SK-N-SH treated with all-trans-retinoic acid at 6 μM for 48 hours (cell line): ENCODE measurements at regions not wholly inside any gene's neighbourhood (a gene's known extent, or its start where the extent isn't known, plus 50 kb on each side); places are given as distances from the start of the nearest gene placed in this dataset.

Source experiments
- ATAC-seq: fragments of 200-7000 bp; cut with Tn5 transposase; 3 replicates; pipeline ENCODE4 v1.9.1; 2020; ENCODE audit warnings: mild to moderate bottlenecking, moderate library complexity
- ARNTL ChIP-seq: fragments of 450-650 bp; formaldehyde crosslinking; IDR thresholded peaks from 2 replicates; pipeline ENCODE4 v1.5.0; 2020; ENCODE audit warnings: low read depth, mild to moderate bottlenecking, moderate library complexity, borderline replicate concordance
- CSDC2 ChIP-seq: fragments of 250-450 bp; sonication (Bioruptor Pico); IDR thresholded peaks from 2 replicates; pipeline ENCODE4 v1.5.0; 2020; ENCODE audit warnings: mild to moderate bottlenecking, moderate library complexity
- GLIS3 ChIP-seq: fragments of 250-450 bp; sonication (Bioruptor Pico); IDR thresholded peaks from 2 replicates; pipeline ENCODE4 v1.5.0; 2020; ENCODE audit warnings: mild to moderate bottlenecking, moderate library complexity
- ISL1 ChIP-seq: fragments of 250-450 bp; sonication (Bioruptor Pico); IDR thresholded peaks from 2 replicates; pipeline ENCODE4 v2.1.2; 2022; ENCODE audit warnings: mild to moderate bottlenecking, moderate library complexity
- OSR1 ChIP-seq: fragments of 250-450 bp; sonication (Bioruptor Pico); IDR thresholded peaks from 2 replicates; pipeline ENCODE4 v1.8.0; 2022; ENCODE audit warnings: moderate library complexity, mild to moderate bottlenecking, inconsistent platforms
- PPARA ChIP-seq: fragments of 250-450 bp; sonication (Bioruptor Pico); IDR thresholded peaks from 2 replicates; pipeline ENCODE4 v1.5.0; 2020; ENCODE audit warnings: mild to moderate bottlenecking, borderline replicate concordance
- RARB ChIP-seq: fragments of 250-450 bp; sonication (Bioruptor Pico); IDR thresholded peaks from 2 replicates; pipeline ENCODE4 v1.8.0; 2021; ENCODE audit warnings: mild to moderate bottlenecking, moderate library complexity
- SNAI2 ChIP-seq: fragments of 250-450 bp; sonication (Bioruptor Pico); IDR thresholded peaks from 2 replicates; pipeline ENCODE4 v1.5.0; 2020; ENCODE audit warnings: mild to moderate bottlenecking, moderate library complexity
- TOX ChIP-seq: fragments of 250-450 bp; sonication (Bioruptor Pico); IDR thresholded peaks from 2 replicates; pipeline ENCODE4 v1.8.0; 2021; ENCODE audit warnings: mild to moderate bottlenecking, moderate library complexity, borderline replicate concordance
- ZC3H10 ChIP-seq: fragments of 250-450 bp; sonication (Bioruptor Pico); IDR thresholded peaks from 2 replicates; pipeline ENCODE4 v1.5.1; 2021; ENCODE audit warnings: mild to moderate bottlenecking, moderate library complexity
- ZFP3 ChIP-seq: fragments of 250-450 bp; sonication (Bioruptor Pico); IDR thresholded peaks from 2 replicates; pipeline ENCODE4 v1.5.0; 2020; ENCODE audit warnings: mild to moderate bottlenecking, moderate library complexity
- ZFP30 ChIP-seq: fragments of 450-650 bp; formaldehyde crosslinking; IDR thresholded peaks from 2 replicates; pipeline ENCODE4 v1.5.0; 2022; ENCODE audit warnings: mild to moderate bottlenecking, moderate library complexity
- ZNF565 ChIP-seq: fragments of 450-650 bp; formaldehyde crosslinking; conservative IDR thresholded peaks from 2 replicates; pipeline ENCODE4 v1.5.0; 2020; ENCODE audit warnings: low read depth, mild to moderate bottlenecking, moderate library complexity
- ZNF70 ChIP-seq: fragments of 450-650 bp; formaldehyde crosslinking; IDR thresholded peaks from 2 replicates; pipeline ENCODE4 v1.5.0; 2020; ENCODE audit warnings: mild to moderate bottlenecking, moderate library complexity
- ZNF8 ChIP-seq: fragments of 450-650 bp; formaldehyde crosslinking; IDR thresholded peaks from 2 replicates; pipeline ENCODE4 v1.5.0; 2020; ENCODE audit warnings: mild to moderate bottlenecking, moderate library complexity
- TF ChIP-seq, protein P1 (sequence below): fragments of 250-450 bp; sonication (Bioruptor Pico); IDR thresholded peaks from 2 replicates; pipeline ENCODE4 v1.5.1; 2021; ENCODE audit warnings: mild to moderate bottlenecking, moderate library complexity
- TF ChIP-seq, protein P2 (sequence below): fragments of 250-450 bp; sonication (Bioruptor Pico); IDR thresholded peaks from 2 replicates; pipeline ENCODE4 v1.8.0; 2020; ENCODE audit warnings: mild to moderate bottlenecking, moderate library complexity, borderline replicate concordance
- TF ChIP-seq, protein P3 (sequence below): fragments of 250-450 bp; sonication (Bioruptor Pico); IDR thresholded peaks from 2 replicates; pipeline ENCODE4 v1.5.1; 2020; ENCODE audit warnings: low read depth, mild to moderate bottlenecking, moderate library complexity
- TF ChIP-seq, protein P4 (sequence below): fragments of 250-450 bp; sonication (Bioruptor Pico); IDR thresholded peaks from 2 replicates; pipeline ENCODE4 v1.5.0; 2020; ENCODE audit warnings: mild to moderate bottlenecking, moderate library complexity
- TF ChIP-seq, protein P5 (sequence below): fragments of 250-450 bp; sonication (Bioruptor Pico); IDR thresholded peaks from 2 replicates; pipeline ENCODE4 v1.8.0; 2021; ENCODE audit warnings: low read depth, mild to moderate bottlenecking, moderate library complexity, borderline replicate concordance

DNA sequence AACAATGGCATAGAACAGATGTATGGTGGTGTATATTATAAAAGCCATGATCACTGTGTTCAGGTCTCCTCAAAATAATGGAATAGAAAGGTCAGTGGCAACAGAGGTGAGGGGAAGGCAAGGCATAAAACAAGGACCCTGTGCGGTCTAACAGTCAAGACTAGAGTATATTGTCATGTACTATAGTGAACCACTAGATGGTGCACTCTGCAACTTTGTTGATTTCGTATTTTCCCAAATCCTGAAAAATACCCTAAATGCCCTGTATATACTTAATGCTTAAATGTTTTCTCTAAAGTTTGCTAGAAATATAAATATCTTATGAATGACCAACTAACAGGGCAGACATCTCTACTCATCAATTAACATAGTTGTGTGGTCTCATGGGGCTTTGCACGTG is 453.0 kb downstream of the PCDH11X start:
- TF ChIP-seq ZFP3, result no peak
- TF ChIP-seq, protein P1, sequence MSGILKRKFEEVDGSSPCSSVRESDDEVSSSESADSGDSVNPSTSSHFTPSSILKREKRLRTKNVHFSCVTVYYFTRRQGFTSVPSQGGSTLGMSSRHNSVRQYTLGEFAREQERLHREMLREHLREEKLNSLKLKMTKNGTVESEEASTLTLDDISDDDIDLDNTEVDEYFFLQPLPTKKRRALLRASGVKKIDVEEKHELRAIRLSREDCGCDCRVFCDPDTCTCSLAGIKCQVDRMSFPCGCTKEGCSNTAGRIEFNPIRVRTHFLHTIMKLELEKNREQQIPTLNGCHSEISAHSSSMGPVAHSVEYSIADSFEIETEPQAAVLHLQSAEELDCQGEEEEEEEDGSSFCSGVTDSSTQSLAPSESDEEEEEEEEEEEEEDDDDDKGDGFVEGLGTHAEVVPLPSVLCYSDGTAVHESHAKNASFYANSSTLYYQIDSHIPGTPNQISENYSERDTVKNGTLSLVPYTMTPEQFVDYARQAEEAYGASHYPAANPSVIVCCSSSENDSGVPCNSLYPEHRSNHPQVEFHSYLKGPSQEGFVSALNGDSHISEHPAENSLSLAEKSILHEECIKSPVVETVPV (CRISPR knock-in tag), result no peak
- TF ChIP-seq ZNF8, result no peak
- TF ChIP-seq ISL1, result no peak
- TF ChIP-seq ARNTL (CRISPR knock-in tag), result no peak
- TF ChIP-seq, protein P2, sequence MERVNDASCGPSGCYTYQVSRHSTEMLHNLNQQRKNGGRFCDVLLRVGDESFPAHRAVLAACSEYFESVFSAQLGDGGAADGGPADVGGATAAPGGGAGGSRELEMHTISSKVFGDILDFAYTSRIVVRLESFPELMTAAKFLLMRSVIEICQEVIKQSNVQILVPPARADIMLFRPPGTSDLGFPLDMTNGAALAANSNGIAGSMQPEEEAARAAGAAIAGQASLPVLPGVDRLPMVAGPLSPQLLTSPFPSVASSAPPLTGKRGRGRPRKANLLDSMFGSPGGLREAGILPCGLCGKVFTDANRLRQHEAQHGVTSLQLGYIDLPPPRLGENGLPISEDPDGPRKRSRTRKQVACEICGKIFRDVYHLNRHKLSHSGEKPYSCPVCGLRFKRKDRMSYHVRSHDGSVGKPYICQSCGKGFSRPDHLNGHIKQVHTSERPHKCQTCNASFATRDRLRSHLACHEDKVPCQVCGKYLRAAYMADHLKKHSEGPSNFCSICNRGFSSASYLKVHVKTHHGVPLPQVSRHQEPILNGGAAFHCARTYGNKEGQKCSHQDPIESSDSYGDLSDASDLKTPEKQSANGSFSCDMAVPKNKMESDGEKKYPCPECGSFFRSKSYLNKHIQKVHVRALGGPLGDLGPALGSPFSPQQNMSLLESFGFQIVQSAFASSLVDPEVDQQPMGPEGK (CRISPR knock-in tag), result no peak
- TF ChIP-seq RARB (CRISPR knock-in tag), result no peak
- TF ChIP-seq OSR1 (CRISPR knock-in tag), result no peak
- TF ChIP-seq TOX (CRISPR knock-in tag), result no peak
- TF ChIP-seq CSDC2 (CRISPR knock-in tag), result no peak
- no peak for TF ChIP-seq GLIS3 (CRISPR knock-in tag)
- TF ChIP-seq PPARA (CRISPR knock-in tag), result no peak
- TF ChIP-seq ZNF565 (CRISPR knock-in tag), result no peak
- TF ChIP-seq, protein P3, sequence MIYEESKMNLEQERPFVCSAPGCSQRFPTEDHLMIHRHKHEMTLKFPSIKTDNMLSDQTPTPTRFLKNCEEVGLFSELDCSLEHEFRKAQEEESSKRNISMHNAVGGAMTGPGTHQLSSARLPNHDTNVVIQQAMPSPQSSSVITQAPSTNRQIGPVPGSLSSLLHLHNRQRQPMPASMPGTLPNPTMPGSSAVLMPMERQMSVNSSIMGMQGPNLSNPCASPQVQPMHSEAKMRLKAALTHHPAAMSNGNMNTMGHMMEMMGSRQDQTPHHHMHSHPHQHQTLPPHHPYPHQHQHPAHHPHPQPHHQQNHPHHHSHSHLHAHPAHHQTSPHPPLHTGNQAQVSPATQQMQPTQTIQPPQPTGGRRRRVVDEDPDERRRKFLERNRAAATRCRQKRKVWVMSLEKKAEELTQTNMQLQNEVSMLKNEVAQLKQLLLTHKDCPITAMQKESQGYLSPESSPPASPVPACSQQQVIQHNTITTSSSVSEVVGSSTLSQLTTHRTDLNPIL, result no peak
- no peak for TF ChIP-seq SNAI2 (CRISPR knock-in tag)
- no peak for TF ChIP-seq ZNF70 (CRISPR knock-in tag)
- ATAC-seq, result peak; percentile 76

DNA sequence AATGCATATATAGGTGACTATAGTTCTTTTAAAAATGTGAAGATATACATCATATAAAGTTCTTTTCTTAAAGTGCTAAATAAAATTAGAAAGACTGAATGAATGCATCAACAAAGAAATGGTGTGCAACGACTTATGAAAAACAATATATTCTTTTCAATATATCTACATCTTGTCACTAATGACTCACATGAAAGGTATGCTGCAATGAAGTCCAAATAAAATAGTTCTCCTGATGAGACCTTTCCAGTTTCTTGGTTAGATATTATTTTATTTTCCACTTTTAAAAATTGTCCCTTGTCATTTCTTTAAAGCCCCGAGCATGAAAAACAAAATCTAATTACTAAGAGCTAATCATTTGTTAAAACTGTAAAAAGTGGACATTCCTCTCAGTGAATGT is 462.1 kb downstream of the PCDH11X start:
- no peak for TF ChIP-seq ISL1
- TF ChIP-seq SNAI2 (CRISPR knock-in tag), result no peak
- no peak for TF ChIP-seq ZFP30 (CRISPR knock-in tag)
- TF ChIP-seq ZNF70 (CRISPR knock-in tag), result no peak
- no peak for TF ChIP-seq ZC3H10 (CRISPR knock-in tag)
- TF ChIP-seq, protein P4, sequence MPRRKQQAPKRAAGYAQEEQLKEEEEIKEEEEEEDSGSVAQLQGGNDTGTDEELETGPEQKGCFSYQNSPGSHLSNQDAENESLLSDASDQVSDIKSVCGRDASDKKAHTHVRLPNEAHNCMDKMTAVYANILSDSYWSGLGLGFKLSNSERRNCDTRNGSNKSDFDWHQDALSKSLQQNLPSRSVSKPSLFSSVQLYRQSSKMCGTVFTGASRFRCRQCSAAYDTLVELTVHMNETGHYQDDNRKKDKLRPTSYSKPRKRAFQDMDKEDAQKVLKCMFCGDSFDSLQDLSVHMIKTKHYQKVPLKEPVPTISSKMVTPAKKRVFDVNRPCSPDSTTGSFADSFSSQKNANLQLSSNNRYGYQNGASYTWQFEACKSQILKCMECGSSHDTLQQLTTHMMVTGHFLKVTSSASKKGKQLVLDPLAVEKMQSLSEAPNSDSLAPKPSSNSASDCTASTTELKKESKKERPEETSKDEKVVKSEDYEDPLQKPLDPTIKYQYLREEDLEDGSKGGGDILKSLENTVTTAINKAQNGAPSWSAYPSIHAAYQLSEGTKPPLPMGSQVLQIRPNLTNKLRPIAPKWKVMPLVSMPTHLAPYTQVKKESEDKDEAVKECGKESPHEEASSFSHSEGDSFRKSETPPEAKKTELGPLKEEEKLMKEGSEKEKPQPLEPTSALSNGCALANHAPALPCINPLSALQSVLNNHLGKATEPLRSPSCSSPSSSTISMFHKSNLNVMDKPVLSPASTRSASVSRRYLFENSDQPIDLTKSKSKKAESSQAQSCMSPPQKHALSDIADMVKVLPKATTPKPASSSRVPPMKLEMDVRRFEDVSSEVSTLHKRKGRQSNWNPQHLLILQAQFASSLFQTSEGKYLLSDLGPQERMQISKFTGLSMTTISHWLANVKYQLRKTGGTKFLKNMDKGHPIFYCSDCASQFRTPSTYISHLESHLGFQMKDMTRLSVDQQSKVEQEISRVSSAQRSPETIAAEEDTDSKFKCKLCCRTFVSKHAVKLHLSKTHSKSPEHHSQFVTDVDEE, result no peak
- TF ChIP-seq, protein P5, sequence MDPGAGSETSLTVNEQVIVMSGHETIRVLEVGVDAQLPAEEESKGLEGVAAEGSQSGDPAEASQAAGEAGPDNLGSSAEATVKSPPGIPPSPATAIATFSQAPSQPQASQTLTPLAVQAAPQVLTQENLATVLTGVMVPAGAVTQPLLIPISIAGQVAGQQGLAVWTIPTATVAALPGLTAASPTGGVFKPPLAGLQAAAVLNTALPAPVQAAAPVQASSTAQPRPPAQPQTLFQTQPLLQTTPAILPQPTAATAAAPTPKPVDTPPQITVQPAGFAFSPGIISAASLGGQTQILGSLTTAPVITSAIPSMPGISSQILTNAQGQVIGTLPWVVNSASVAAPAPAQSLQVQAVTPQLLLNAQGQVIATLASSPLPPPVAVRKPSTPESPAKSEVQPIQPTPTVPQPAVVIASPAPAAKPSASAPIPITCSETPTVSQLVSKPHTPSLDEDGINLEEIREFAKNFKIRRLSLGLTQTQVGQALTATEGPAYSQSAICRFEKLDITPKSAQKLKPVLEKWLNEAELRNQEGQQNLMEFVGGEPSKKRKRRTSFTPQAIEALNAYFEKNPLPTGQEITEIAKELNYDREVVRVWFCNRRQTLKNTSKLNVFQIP (CRISPR knock-in tag), result no peak
- TF ChIP-seq ARNTL (CRISPR knock-in tag), result no peak
- TF ChIP-seq, all 23 proteins: peak for 0
- no peak for ATAC-seq

DNA sequence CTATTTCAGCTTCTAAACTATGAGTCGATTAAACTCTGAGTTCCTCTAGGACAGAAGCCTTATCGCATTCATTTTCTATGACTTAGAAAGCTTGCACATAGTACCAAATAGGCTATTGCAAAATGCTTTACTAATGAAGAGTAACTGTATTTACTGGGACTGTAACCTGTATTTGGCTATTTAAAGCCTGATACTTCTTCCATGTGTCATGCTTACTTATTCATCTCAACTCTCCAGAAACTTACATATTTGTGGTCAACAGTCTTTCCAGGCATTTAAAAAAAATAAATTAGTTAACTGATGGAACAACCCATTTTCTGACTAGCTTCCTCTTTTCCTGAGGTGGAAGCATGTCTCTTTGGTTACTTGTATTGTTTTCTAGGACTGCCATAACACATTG is 467.9 kb downstream of the PCDH11X start:
- ATAC-seq, result no peak
- TF ChIP-seq, protein P4, result no peak
- no peak for TF ChIP-seq PPARA (CRISPR knock-in tag)
- TF ChIP-seq SNAI2 (CRISPR knock-in tag), result no peak
- TF ChIP-seq ZFP30 (CRISPR knock-in tag), result no peak
- TF ChIP-seq TOX (CRISPR knock-in tag), result no peak
- no peak for TF ChIP-seq ZNF70 (CRISPR knock-in tag)
- no peak for TF ChIP-seq ISL1
- TF ChIP-seq, protein P1 (CRISPR knock-in tag), result no peak
- TF ChIP-seq, protein P5 (CRISPR knock-in tag), result no peak
